ENCODE measurements at regions not wholly inside any gene's neighbourhood (a gene's known extent, or its start where the extent isn't known, plus 50 kb on each side); places are given as distances from the start of the nearest gene placed in this dataset.

DNA sequence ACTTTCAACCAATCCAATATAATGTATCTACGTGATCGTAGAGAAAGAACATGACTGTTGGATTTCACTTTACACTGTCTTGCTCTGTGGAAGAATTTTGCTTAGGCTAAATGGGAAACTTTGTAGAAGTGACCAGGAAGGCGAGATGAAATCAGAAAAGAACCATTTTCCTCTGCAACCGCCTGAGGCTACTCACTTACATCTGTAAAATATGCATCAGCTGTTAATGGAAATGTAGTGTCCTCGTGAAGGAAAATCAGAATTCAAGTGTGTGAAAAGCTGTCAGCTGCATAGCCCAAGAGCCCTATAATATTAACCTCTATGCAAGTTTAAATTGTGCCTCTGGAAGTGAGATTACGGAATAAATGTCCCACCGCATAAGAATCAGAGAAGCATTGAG, 277.9 kb downstream of the C6orf118 start:
- ChIA-PET CTCF (ENCODE audit: low intra/inter-chr PET ratio, low total read pairs) (no interaction called here), POLR2A (no interaction called here)
- H3K4me2 ChIP-seq (ENCODE audit: low read depth, low read length): no peak overlapping the region
- in situ Hi-C loops (cut with HindIII; ENCODE audit: extremely low pct_ligation_motif_present, low pct_unique_long_range_greater_than_20kb): no loop called here
- no peaks in the 10 kb centered on the region for H3K27me3 ChIP-seq (ENCODE audit: control insufficient read depth in 1 of 2, insufficient read depth in 2 of 2, low read length in 2 of 2)
- no peak overlapping the region for H3K9ac ChIP-seq (ENCODE audit: insufficient read depth, low read depth, low read length)
- H3K36me3 ChIP-seq (replicated peaks in 1 of 2; ENCODE audit: control insufficient read depth in 1 of 2, insufficient read depth in 2 of 2, low read length in 2 of 2): no peaks in the 10 kb centered on the region
- no peak overlapping the region for H3K27ac ChIP-seq (ENCODE audit: extremely low read length, insufficient read depth, low read length)
- H3K79me2 ChIP-seq (ENCODE audit: insufficient read depth, low read length): no peaks in the 10 kb centered on the region
- H3K4me3 ChIP-seq (replicated peaks in 1 of 3; ENCODE audit: insufficient read depth in 1 of 3, low read depth in 2 of 3, low read length in 3 of 3): no peak overlapping the region
- intact Hi-C loops (cut with micrococcal nuclease; ENCODE audit: unreplicated experiment): no loop called here
- 21% methylated on average over 7 of the region's 7 CpGs for WGBS (ENCODE audit: low lambda C conversion rate)
- H2AFZ ChIP-seq (ENCODE audit: low read length): no peak overlapping the region
- H3K4me1 ChIP-seq (ENCODE audit: insufficient read depth, low read length): no peaks in the 10 kb centered on the region
- ATAC-seq (no peak), FAIRE-seq (no peak), DNase-seq (ENCODE audit: low spot score) (no peak)
- no TSS peak for BruUV-seq (replicated peaks)
- TF ChIP-seq ZNF740 (CRISPR knock-in tag; IDR thresholded peaks at IDR 0.05) (no peak), ZNF777 (CRISPR knock-in tag; IDR thresholded peaks at IDR 0.05) (no peak), ZNF501 (CRISPR knock-in tag; IDR thresholded peaks at IDR 0.05) (no peak), CSRNP2 (CRISPR knock-in tag; conservative IDR thresholded peaks at IDR 0.05; ENCODE audit: low read depth) (no peak)
- H4K20me1 ChIP-seq (ENCODE audit: insufficient read depth, low read length): no peaks in the 10 kb centered on the region
- peaks cover 94% of the 10 kb centered on the region for H3K9me3 ChIP-seq (ENCODE audit: low read length)

- no TSS peak for BruUV-seq (replicated peaks)
- FAIRE-seq (no peak), ATAC-seq (no peak), DNase-seq (ENCODE audit: low spot score) (no peak)
- Histone ChIP-seq H3K27me3 (ENCODE audit: control insufficient read depth in 1 of 2, insufficient read depth in 2 of 2, low read length in 2 of 2) (no peaks in the 10 kb centered on the region), H3K9me3 (ENCODE audit: low read length) (peaks cover 94% of the 10 kb centered on the region), H4K20me1 (ENCODE audit: insufficient read depth, low read length) (no peaks in the 10 kb centered on the region), H3K9ac (ENCODE audit: insufficient read depth, low read depth, low read length) (no peak overlapping the region), H3K36me3 (replicated peaks in 1 of 2; ENCODE audit: control insufficient read depth in 1 of 2, insufficient read depth in 2 of 2, low read length in 2 of 2) (no peaks in the 10 kb centered on the region), H2AFZ (ENCODE audit: low read length) (no peak overlapping the region), H3K4me1 (ENCODE audit: insufficient read depth, low read length) (no peaks in the 10 kb centered on the region), H3K79me2 (ENCODE audit: insufficient read depth, low read length) (no peaks in the 10 kb centered on the region), H3K4me2 (ENCODE audit: low read depth, low read length) (no peak overlapping the region), H3K27ac (ENCODE audit: extremely low read length, insufficient read depth, low read length) (no peak overlapping the region), H3K4me3 (replicated peaks in 1 of 3; ENCODE audit: insufficient read depth in 1 of 3, low read depth in 2 of 3, low read length in 3 of 3) (no peak overlapping the region)
- ChIA-PET POLR2A (no interaction called here), CTCF (ENCODE audit: low intra/inter-chr PET ratio, low total read pairs) (no interaction called here)
- intact Hi-C loops (cut with micrococcal nuclease; ENCODE audit: unreplicated experiment): no loop called here
- TF ChIP-seq ZNF230 (CRISPR knock-in tag; IDR thresholded peaks at IDR 0.05) (no peak), NCOA5 (CRISPR knock-in tag; IDR thresholded peaks at IDR 0.05) (no peak)
- in situ Hi-C loops (cut with HindIII; ENCODE audit: extremely low pct_ligation_motif_present, low pct_unique_long_range_greater_than_20kb): no loop called here
- 0% methylated on average over 1 of the region's 1 CpG for WGBS (ENCODE audit: low lambda C conversion rate)
Measured at GRCh38 chr6:165025040-165025439, 284.4 kb downstream of the C6orf118 start.

All from HepG2 (cell line).